ENCODE measurements at regions not wholly inside any gene's neighbourhood (a gene's known extent, or its start where the extent isn't known, plus 50 kb on each side); places are given as distances from the start of the nearest gene placed in this dataset.
"Not testable (repeated sequence)": the region's sequence is repeated elsewhere in the genome, so short reads cannot be mapped to it uniquely, and the experiment has no call there.

- DNase-seq (ENCODE audit: low read depth): no peak
Measured at GRCh38 chr10:28444031-28444430, 88.9 kb upstream of the WAC start.

GRCh38 chr10:28445516-28445915 is 87.4 kb upstream of the WAC start:
- no peak for DNase-seq (ENCODE audit: low read depth)

GRCh38 chr10:28449382-28449781 is 83.5 kb upstream of the WAC start:
- no peak for DNase-seq (ENCODE audit: low read depth)

GRCh38 chr10:28449926-28450325 is 83.0 kb upstream of the WAC start:
- no peak for DNase-seq (ENCODE audit: low read depth)

- DNase-seq (ENCODE audit: low read depth): no peak
Measured at GRCh38 chr10:28453926-28454325, 79.0 kb upstream of the WAC start.

- DNase-seq (ENCODE audit: low read depth): no peak
Measured at GRCh38 chr10:28457110-28457509, 75.8 kb upstream of the WAC start.

GRCh38 chr10:28457873-28458272 is 75.0 kb upstream of the WAC start:
- not testable (repeated sequence) for DNase-seq (ENCODE audit: low read depth)

GRCh38 chr10:28459453-28460144 is 73.3 kb upstream of the WAC start:
- DNase-seq (ENCODE audit: low read depth): no peak

GRCh38 chr10:28463141-28463540 is 69.8 kb upstream of the WAC start:
- DNase-seq (ENCODE audit: low read depth): no peak

GRCh38 chr10:28463676-28464395 is 69.1 kb upstream of the WAC start:
- DNase-seq (ENCODE audit: low read depth): no peak

GRCh38 chr10:28467615-28468014 is 65.3 kb upstream of the WAC start:
- DNase-seq (ENCODE audit: low read depth): no peak

- DNase-seq (ENCODE audit: low read depth): no peak
Measured at GRCh38 chr10:28468707-28469483, 64.0 kb upstream of the WAC start.

GRCh38 chr10:28470873-28471651 is 61.9 kb upstream of the WAC start:
- DNase-seq (ENCODE audit: low read depth): peak; percentile 4

- DNase-seq (ENCODE audit: low read depth): no peak
Measured at GRCh38 chr10:28471652-28472050, 61.3 kb upstream of the WAC start.

- DNase-seq (ENCODE audit: low read depth): no peak
Measured at GRCh38 chr10:28478646-28479045, 54.3 kb upstream of the WAC start.

- no peak for DNase-seq (ENCODE audit: low read depth)
Measured at GRCh38 chr10:28479425-28479865, 53.5 kb upstream of the WAC start.

GRCh38 chr10:28479927-28480627 is 52.8 kb upstream of the WAC start:
- no peak for DNase-seq (ENCODE audit: low read depth)

GRCh38 chr10:28480628-28480965 is 52.3 kb upstream of the WAC start:
- no peak for DNase-seq (ENCODE audit: low read depth)

- not testable (repeated sequence) for DNase-seq (ENCODE audit: low read depth)
Measured at GRCh38 chr10:28481346-28481745, 51.6 kb upstream of the WAC start.

- no peak for DNase-seq (ENCODE audit: low read depth)
Measured at GRCh38 chr10:28481968-28482367, 51.0 kb upstream of the WAC start.
